ENCODE measurements at regions not wholly inside any gene's neighbourhood (a gene's known extent, or its start where the extent isn't known, plus 50 kb on each side); places are given as distances from the start of the nearest gene placed in this dataset.
"Not testable (repeated sequence)": the region's sequence is repeated elsewhere in the genome, so short reads cannot be mapped to it uniquely, and the experiment has no call there.

GRCh38 chr6:11388983-11389944, 148.3 kb upstream of the TMEM170B start:
- DNase-seq (ENCODE audit: insufficient read length, low spot score) (no peak), FAIRE-seq (no peak)

- DNase-seq (ENCODE audit: insufficient read length, low spot score) (no peak), FAIRE-seq (peak; percentile 44)
Measured at GRCh38 chr6:11387707-11388430, 149.7 kb upstream of the TMEM170B start.

- DNase-seq (ENCODE audit: insufficient read length, low spot score), result no peak
- FAIRE-seq, result no peak
Measured at GRCh38 chr6:11386726-11387125, 150.8 kb upstream of the TMEM170B start.

- DNase-seq (ENCODE audit: insufficient read length, low spot score) (no peak), FAIRE-seq (peak; percentile 96)
Measured at GRCh38 chr6:11386323-11386722, 151.2 kb upstream of the TMEM170B start.

GRCh38 chr6:11384531-11385309, 152.3 kb upstream of the NEDD9 start:
- peak; percentile 4 for FAIRE-seq

GRCh38 chr6:11381801-11382513, 149.5 kb upstream of the NEDD9 start:
- peak; percentile 100 for FAIRE-seq

More at GRCh38 chr6:11384531-11385309, 152.3 kb upstream of the NEDD9 start:
- no peak for DNase-seq (ENCODE audit: insufficient read length, low spot score)

GRCh38 chr6:11380969-11381744, 148.7 kb upstream of the NEDD9 start:
- DNase-seq (ENCODE audit: insufficient read length, low spot score), result no peak
- no peak for FAIRE-seq

More at GRCh38 chr6:11381801-11382513, 149.5 kb upstream of the NEDD9 start:
- DNase-seq (ENCODE audit: insufficient read length, low spot score), result no peak

GRCh38 chr6:11380549-11380948, 148.1 kb upstream of the NEDD9 start:
- DNase-seq (ENCODE audit: insufficient read length, low spot score) (no peak), FAIRE-seq (no peak)

- peak; percentile 80 for FAIRE-seq
- no peak for DNase-seq (ENCODE audit: insufficient read length, low spot score)
Measured at GRCh38 chr6:11379805-11380204, 147.3 kb upstream of the NEDD9 start.

GRCh38 chr6:11378639-11379038, 146.2 kb upstream of the NEDD9 start:
- no peak for FAIRE-seq

GRCh38 chr6:11374036-11375010, 141.9 kb upstream of the NEDD9 start:
- no peak for DNase-seq (ENCODE audit: insufficient read length, low spot score)
- FAIRE-seq, result peak; percentile 98

More at GRCh38 chr6:11378639-11379038, 146.2 kb upstream of the NEDD9 start:
- no peak for DNase-seq (ENCODE audit: insufficient read length, low spot score)

- DNase-seq (ENCODE audit: insufficient read length, low spot score) (no peak), FAIRE-seq (peak; percentile 76)
Measured at GRCh38 chr6:11373208-11373607, 140.7 kb upstream of the NEDD9 start.

GRCh38 chr6:11372186-11372790, 139.8 kb upstream of the NEDD9 start:
- FAIRE-seq; DNase-seq (ENCODE audit: insufficient read length, low spot score): not testable (repeated sequence)

GRCh38 chr6:11370191-11371018, 137.9 kb upstream of the NEDD9 start:
- FAIRE-seq, result no peak
- no peak for DNase-seq (ENCODE audit: insufficient read length, low spot score)

- peak; percentile 80 for FAIRE-seq
- DNase-seq (ENCODE audit: insufficient read length, low spot score), result no peak
Measured at GRCh38 chr6:11368760-11369159, 136.3 kb upstream of the NEDD9 start.

GRCh38 chr6:11368264-11368663, 135.8 kb upstream of the NEDD9 start:
- DNase-seq (ENCODE audit: insufficient read length, low spot score) (no peak), FAIRE-seq (peak; percentile 48)

- DNase-seq (ENCODE audit: insufficient read length, low spot score) (no peak), FAIRE-seq (no peak)
Measured at GRCh38 chr6:11367638-11368199, 135.3 kb upstream of the NEDD9 start.
